Ovary (tissue), 7 donors: ENCODE measurements at regions not wholly inside any gene's neighbourhood (a gene's known extent, or its start where the extent isn't known, plus 50 kb on each side); places are given as distances from the start of the nearest gene placed in this dataset.

Experiments
- DNase-seq, 5 donors: peaks; one replicate each; pipeline ENCODE4 v3.0.0-alpha.2; 2019 to 2020
- H3K27ac ChIP-seq, 2 donors: fragments of 200-600 bp; one replicate each; pipeline versions ENCODE4 v1.5.1 to v1.8.0; 2019 to 2022
- H3K27me3 ChIP-seq: fragments of 200-600 bp; one replicate; pipeline ENCODE4 v1.8.0; 2022
- H3K36me3 ChIP-seq: fragments of 200-600 bp; sonication (generic); one replicate; pipeline ENCODE4 v1.5.1; 2019
- H3K4me1 ChIP-seq: one replicate; pipeline ENCODE4 v1.8.1; 2013; ENCODE audit warnings: mild to moderate bottlenecking, moderate library complexity; ENCODE audit not compliant: insufficient read depth
- H3K4me3 ChIP-seq: fragments of 200-600 bp; sonication (generic); one replicate; pipeline ENCODE4 v1.5.1; 2017
- H3K9me3 ChIP-seq, 2 donors: fragments of 200-600 bp in 1 of 2; sonication (generic) in 1 of 2; one replicate each; pipeline versions ENCODE4 v1.5.1 to v1.8.1; 2013 to 2019; ENCODE audit warnings: mild to moderate bottlenecking in 1 of 2, moderate library complexity in 1 of 2
- CTCF ChIP-seq, 3 donors: fragments of 450-650 bp in 2 of 3; fragments of 200-600 bp in 1 of 3; IDR thresholded peaks; one replicate each; pipeline versions ENCODE4 v1.5.1 to v1.8.0; 2016 to 2022; ENCODE audit warnings: antibody characterized with exemption in 3 of 3, mild to moderate bottlenecking in 1 of 3
- EP300 ChIP-seq: sonication (generic); formaldehyde crosslinking; IDR thresholded peaks from one replicate; pipeline ENCODE4 v1.6.1; 2017; ENCODE audit warnings: antibody characterized with exemption
- POLR2A ChIP-seq: fragments of 450-650 bp; IDR thresholded peaks from one replicate; pipeline ENCODE4 v1.6.1; 2017; ENCODE audit warnings: antibody characterized with exemption, mild to moderate bottlenecking, moderate library complexity
- WGBS, 3 donors: extraction: QIAGEN DNeasy Blood & Tissue Kit in 1 of 3; methylation state at CpG; one replicate each; pipeline versions ENCODE4 v1.1.5 to v1.1.7; 2013 to 2017; 5-methylcytosine and 5-hydroxymethylcytosine counted together
- intact Hi-C, 4 donors: fragments of 100-400 bp; cut with DNase I; formaldehyde crosslinking; loops; one replicate each; pipeline versions ENCODE4 v1.11.0 to v1.15.1; 2022 to 2023
- donor health status: DM: no; HTN: no; CAD: no; lungs with moderate emphysema.
- donor health status: DM: no; HTN: no; CAD: no.
- donor health status: Bipolar disorder and iron deficiency.
- donor health status: DM: no; HTN: no; CAD: no.
- donor health status: DM: yes; HTN: yes; CAD: no.

DNA sequence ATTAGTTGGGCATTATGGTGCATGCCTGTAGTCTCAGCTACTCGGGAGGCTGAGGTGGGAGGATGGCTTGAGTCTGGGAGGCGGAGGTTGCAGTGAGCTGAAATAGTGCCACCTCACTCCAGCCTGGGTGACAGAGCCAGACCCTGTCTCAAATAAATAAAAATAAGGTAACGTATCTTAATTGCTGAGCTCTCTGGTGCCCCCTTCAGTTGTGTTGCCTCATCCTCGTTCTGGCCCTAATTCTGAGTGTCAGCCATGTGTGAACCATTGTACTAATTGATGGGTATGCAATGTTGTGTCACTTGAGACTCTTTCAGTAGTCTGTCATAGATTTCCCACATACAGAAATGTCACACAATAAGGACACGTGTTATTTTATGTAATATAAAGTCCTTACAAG is 363.1 kb upstream of the RBFOX1 start:
- intact Hi-C loops: no loop called here
- no peak overlapping the region for H3K4me3 ChIP-seq
- WGBS, 3 donors: 62 to 79% (median 74%) methylated on average over 5 of the region's 5 CpGs
- H3K27ac ChIP-seq: no peak overlapping the region
- no peaks in the 10 kb centered on the region for H3K27me3 ChIP-seq
- TF ChIP-seq POLR2A (no peak), CTCF (IDR thresholded peaks at IDR 0.05) (no peak), EP300 (no peak)
- H3K9me3 ChIP-seq: no peaks in the 10 kb centered on the region
- H3K36me3 ChIP-seq: no peaks in the 10 kb centered on the region
- no peaks in the 10 kb centered on the region for H3K4me1 ChIP-seq
- DNase-seq: no peak

GRCh38 chr16:6967796-6968320 is 364.8 kb upstream of the RBFOX1 start:
- H3K36me3 ChIP-seq: no peaks in the 10 kb centered on the region
- no peak for DNase-seq
- intact Hi-C loops: no loop called here
- H3K27me3 ChIP-seq: no peaks in the 10 kb centered on the region
- TF ChIP-seq POLR2A (no peak), CTCF (IDR thresholded peaks at IDR 0.05) (no peak), EP300 (no peak)
- no peak overlapping the region for H3K27ac ChIP-seq
- H3K4me3 ChIP-seq: no peak overlapping the region
- WGBS, 3 donors: 47 to 54% (median 48%) methylated on average over 10 of the region's 10 CpGs
- H3K4me1 ChIP-seq: no peaks in the 10 kb centered on the region
- H3K9me3 ChIP-seq: no peaks in the 10 kb centered on the region

GRCh38 chr16:6966925-6967324 is 365.7 kb upstream of the RBFOX1 start:
- Histone ChIP-seq H3K4me1 (no peaks in the 10 kb centered on the region), H3K36me3 (no peaks in the 10 kb centered on the region), H3K4me3 (no peak overlapping the region), H3K9me3 (no peaks in the 10 kb centered on the region), H3K27me3 (no peaks in the 10 kb centered on the region), H3K27ac (no peak overlapping the region)
- intact Hi-C loops: no loop called here
- DNase-seq: no peak
- TF ChIP-seq POLR2A (no peak), EP300 (no peak), CTCF (IDR thresholded peaks at IDR 0.05) (no peak)
- WGBS, 3 donors: 62 to 77% (median 71%) methylated on average over 1 of the region's 1 CpG

DNA sequence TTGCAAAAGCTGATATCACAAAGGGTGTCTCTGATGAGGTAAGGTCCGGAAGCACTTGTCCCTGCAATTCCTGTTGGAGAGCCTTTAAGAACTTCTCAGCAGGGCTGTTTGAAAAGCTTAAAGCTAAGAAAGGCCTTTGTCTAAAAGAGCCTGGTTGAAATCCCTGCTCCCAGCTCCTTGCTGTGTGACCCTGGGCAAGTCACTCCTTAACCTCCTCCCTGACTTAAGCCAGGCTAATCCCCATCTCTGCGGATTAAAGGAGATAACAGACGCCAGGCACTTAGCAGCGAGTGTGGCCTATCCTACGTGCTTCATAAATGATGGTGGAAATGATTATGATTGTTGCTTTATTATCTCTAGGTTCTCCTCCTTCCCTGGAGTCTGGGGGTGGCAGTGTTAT is 368.0 kb upstream of the RBFOX1 start:
- Histone ChIP-seq H3K36me3 (no peaks in the 10 kb centered on the region), H3K4me1 (no peaks in the 10 kb centered on the region), H3K27ac (no peak overlapping the region), H3K27me3 (no peaks in the 10 kb centered on the region), H3K4me3 (no peak overlapping the region), H3K9me3 (no peaks in the 10 kb centered on the region)
- intact Hi-C loops: no loop called here
- no peak for DNase-seq
- 53 to 59% (median 53%) methylated on average over 5 of the region's 5 CpGs for WGBS, 3 donors
- no peak for TF ChIP-seq POLR2A
- TF ChIP-seq CTCF (IDR thresholded peaks at IDR 0.05): no peak
- no peak for TF ChIP-seq EP300
